ENCODE measurements at regions not wholly inside any gene's neighbourhood (a gene's known extent, or its start where the extent isn't known, plus 50 kb on each side); places are given as distances from the start of the nearest gene placed in this dataset.

GRCh38 chr7:27423821-27424220, 181.2 kb downstream of the EVX1 start:
- Histone ChIP-seq H3K36me3 (replicated peaks in 1 of 2; ENCODE audit: control insufficient read depth in 1 of 2, insufficient read depth in 2 of 2, low read length in 1 of 2) (no peaks in the 10 kb centered on the region), H3K4me2 (no peak overlapping the region), H3K79me2 (ENCODE audit: insufficient read depth) (no peaks in the 10 kb centered on the region), H3K27me3 (ENCODE audit: insufficient read depth) (peaks cover 5% of the 10 kb centered on the region; the same call in 1 of the 2 replicates), H3K9me2 (no peaks in the 10 kb centered on the region), H3K27ac (ENCODE audit: low read depth in 2 of 2, low read length in 1 of 2) (no peak overlapping the region), H3K9ac (no peak overlapping the region), H3K4me1 (ENCODE audit: control insufficient read depth in 1 of 2, insufficient read depth in 2 of 2, low read depth in 1 of 2, low read length in 1 of 2) (no peaks in the 10 kb centered on the region), H3K4me3 (ENCODE audit: low read depth in 2 of 2, low read length in 1 of 2) (no peak overlapping the region), H3F3A (replicated peaks; ENCODE audit: insufficient read depth) (no peaks in the 10 kb centered on the region), H3K9me3 (no peaks in the 10 kb centered on the region), H2AFZ (ENCODE audit: low read depth) (no peak overlapping the region), H4K20me1 (ENCODE audit: insufficient read depth) (no peaks in the 10 kb centered on the region)
- DNase-seq: no peak
- ChIA-PET CTCF (no interaction called here), POLR2A (no interaction called here)
- TF ChIP-seq RCOR1 (IDR thresholded peaks at IDR 0.05; ENCODE audit: low read length) (no peak), PBX3 (IDR thresholded peaks at IDR 0.05) (no peak), FOXJ3 (CRISPR knock-in tag; IDR thresholded peaks at IDR 0.05) (no peak)
- WGBS (ENCODE audit: low lambda C conversion rate): 85% methylated on average over 10 of the region's 10 CpGs

- WGBS (ENCODE audit: low lambda C conversion rate): 28% methylated on average over 3 of the region's 3 CpGs
- no peaks in the 10 kb centered on the region for H3K79me2 ChIP-seq (ENCODE audit: insufficient read depth)
- POLR2A ChIA-PET: no interaction called here
Observed at GRCh38 chr7:27424231-27424630, 181.6 kb downstream of the EVX1 start.

GRCh38 chr7:27424749-27425148, 182.1 kb downstream of the EVX1 start:
- CTCF ChIA-PET: no interaction called here
- 27% methylated on average over 4 of the region's 4 CpGs for WGBS (ENCODE audit: low lambda C conversion rate)

More at GRCh38 chr7:27424231-27424630, 181.6 kb downstream of the EVX1 start:
- no peak for TF ChIP-seq EP300 (IDR thresholded peaks at IDR 0.05; ENCODE audit: borderline replicate concordance in 1 of 2, low read depth in 1 of 2, low read length in 1 of 2)
- Histone ChIP-seq H2AFZ (ENCODE audit: low read depth) (no peak overlapping the region), H4K20me1 (ENCODE audit: insufficient read depth) (no peaks in the 10 kb centered on the region), H3K4me1 (ENCODE audit: control insufficient read depth in 1 of 2, insufficient read depth in 2 of 2, low read depth in 1 of 2, low read length in 1 of 2) (no peaks in the 10 kb centered on the region), H3K9me3 (no peaks in the 10 kb centered on the region), H3F3A (replicated peaks; ENCODE audit: insufficient read depth) (no peaks in the 10 kb centered on the region), H3K9me2 (no peaks in the 10 kb centered on the region), H3K36me3 (replicated peaks in 1 of 2; ENCODE audit: control insufficient read depth in 1 of 2, insufficient read depth in 2 of 2, low read length in 1 of 2) (no peaks in the 10 kb centered on the region), H3K27me3 (ENCODE audit: insufficient read depth) (peaks cover 5% of the 10 kb centered on the region; the same call in 1 of the 2 replicates), H3K4me3 (ENCODE audit: low read depth in 2 of 2, low read length in 1 of 2) (no peak overlapping the region), H3K27ac (ENCODE audit: low read depth in 2 of 2, low read length in 1 of 2) (no peak overlapping the region), H3K9ac (no peak overlapping the region), H3K4me2 (no peak overlapping the region)
- DNase-seq: no peak
- CTCF ChIA-PET: no interaction called here

More at GRCh38 chr7:27424749-27425148, 182.1 kb downstream of the EVX1 start:
- H3K9ac ChIP-seq: no peak overlapping the region
- no peaks in the 10 kb centered on the region for H3K36me3 ChIP-seq (replicated peaks in 1 of 2; ENCODE audit: control insufficient read depth in 1 of 2, insufficient read depth in 2 of 2, low read length in 1 of 2)
- no peaks in the 10 kb centered on the region for H3K4me1 ChIP-seq (ENCODE audit: control insufficient read depth in 1 of 2, insufficient read depth in 2 of 2, low read depth in 1 of 2, low read length in 1 of 2)
- H3K27ac ChIP-seq (ENCODE audit: low read depth in 2 of 2, low read length in 1 of 2): no peak overlapping the region
- no peak for DNase-seq
- H3K9me3 ChIP-seq: no peaks in the 10 kb centered on the region
- H3K27me3 ChIP-seq (ENCODE audit: insufficient read depth): peaks cover 5% of the 10 kb centered on the region; the same call in 1 of the 2 replicates
- TF ChIP-seq GATA2 (CRISPR knock-in tag; IDR thresholded peaks at IDR 0.05): no peak
- TF ChIP-seq RFX5 (IDR thresholded peaks at IDR 0.05; ENCODE audit: low read length): no peak
- TF ChIP-seq TEAD4 (IDR thresholded peaks at IDR 0.05; ENCODE audit: borderline replicate concordance, insufficient read depth): no peak
- TF ChIP-seq FOXJ3 (CRISPR knock-in tag; IDR thresholded peaks at IDR 0.05): no peak
- no peak for TF ChIP-seq PBX3 (IDR thresholded peaks at IDR 0.05)
- no peak for TF ChIP-seq FOSL2 (IDR thresholded peaks at IDR 0.05; ENCODE audit: borderline replicate concordance, low read depth)
- no peak for TF ChIP-seq USF2 (IDR thresholded peaks at IDR 0.05; ENCODE audit: borderline replicate concordance, low read depth, low read length)
- TF ChIP-seq RXRA (IDR thresholded peaks at IDR 0.05; ENCODE audit: borderline replicate concordance, low read depth): no peak
- no peak for TF ChIP-seq EP300 (IDR thresholded peaks at IDR 0.05; ENCODE audit: borderline replicate concordance in 1 of 2, low read depth in 1 of 2, low read length in 1 of 2)
- TF ChIP-seq POLR2AphosphoS5 (IDR thresholded peaks at IDR 0.05; ENCODE audit: low read depth, low read length): no peak
- no peak for TF ChIP-seq FOXM1 (IDR thresholded peaks at IDR 0.05; ENCODE audit: low read depth)
- TF ChIP-seq YY1 (IDR thresholded peaks at IDR 0.05; ENCODE audit: low read depth): no peak
- H2AFZ ChIP-seq (ENCODE audit: low read depth): no peak overlapping the region
- H3K4me2 ChIP-seq: no peak overlapping the region
- no peaks in the 10 kb centered on the region for H3K9me2 ChIP-seq
- H3K4me3 ChIP-seq (ENCODE audit: low read depth in 2 of 2, low read length in 1 of 2): no peak overlapping the region
- no peaks in the 10 kb centered on the region for H4K20me1 ChIP-seq (ENCODE audit: insufficient read depth)
- POLR2A ChIA-PET: no interaction called here
- no peaks in the 10 kb centered on the region for H3F3A ChIP-seq (replicated peaks; ENCODE audit: insufficient read depth)
- no peaks in the 10 kb centered on the region for H3K79me2 ChIP-seq (ENCODE audit: insufficient read depth)

All from SK-N-SH (cell line).